Keratinocyte (primary cell): ENCODE measurements at regions not wholly inside any gene's neighbourhood (a gene's known extent, or its start where the extent isn't known, plus 50 kb on each side); places are given as distances from the start of the nearest gene placed in this dataset.

ENCODE experiments used
- EZH2 ChIP-seq: IDR thresholded peaks from one replicate; pipeline ENCODE4 v1.6.1; 2012; ENCODE audit warnings: inconsistent platforms, mild to moderate bottlenecking, low read length, moderate library complexity
- TF ChIP-seq, protein P1 (sequence below), 3 experiments: IDR thresholded peaks in 1 of 3; conservative IDR thresholded peaks in 1 of 3; optimal IDR thresholded peaks in 1 of 3; 2 replicates in 2 of 3; 3 replicates in 1 of 3; pipeline versions ENCODE3 to v1.5.1; 2011; ENCODE audit warnings: low read length in 3 of 3, mild to moderate bottlenecking in 3 of 3, moderate library complexity in 2 of 3, control low read depth in 1 of 3, inconsistent platforms in 1 of 3; ENCODE audit not compliant: insufficient read depth in 2 of 3; ENCODE audit errors: extremely low read depth in 1 of 3

DNA sequence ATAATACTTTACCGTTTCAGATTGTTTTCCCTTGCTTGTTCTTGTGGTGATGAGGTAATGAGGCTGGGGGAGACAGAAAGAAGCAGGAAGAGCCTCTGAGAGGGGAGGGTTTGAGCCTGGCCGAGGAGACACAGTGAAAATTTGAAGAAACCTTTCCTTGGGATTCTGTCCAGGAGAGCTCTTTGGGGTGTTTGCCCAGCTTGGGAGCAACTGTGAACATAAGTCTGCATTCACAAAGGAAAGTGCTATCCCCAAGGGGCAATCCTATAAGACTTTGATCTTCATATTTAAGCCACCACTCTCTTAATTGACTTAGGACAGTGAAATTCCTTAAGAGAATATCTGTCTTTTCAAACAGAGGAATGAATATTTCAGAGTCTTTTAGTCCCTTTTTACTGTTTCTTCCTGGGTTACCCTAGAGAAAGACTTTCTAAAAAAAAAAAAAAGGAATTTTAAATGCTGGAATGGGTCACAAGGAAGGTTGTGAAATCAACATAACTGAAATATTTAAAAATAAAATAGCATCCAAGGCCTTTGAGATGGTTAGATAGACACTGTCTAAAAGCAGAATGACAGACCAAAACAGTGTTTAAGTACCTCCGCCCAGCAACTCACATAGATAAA is 52.5 kb upstream of the STAM2 start:
- TF ChIP-seq, protein P1, sequence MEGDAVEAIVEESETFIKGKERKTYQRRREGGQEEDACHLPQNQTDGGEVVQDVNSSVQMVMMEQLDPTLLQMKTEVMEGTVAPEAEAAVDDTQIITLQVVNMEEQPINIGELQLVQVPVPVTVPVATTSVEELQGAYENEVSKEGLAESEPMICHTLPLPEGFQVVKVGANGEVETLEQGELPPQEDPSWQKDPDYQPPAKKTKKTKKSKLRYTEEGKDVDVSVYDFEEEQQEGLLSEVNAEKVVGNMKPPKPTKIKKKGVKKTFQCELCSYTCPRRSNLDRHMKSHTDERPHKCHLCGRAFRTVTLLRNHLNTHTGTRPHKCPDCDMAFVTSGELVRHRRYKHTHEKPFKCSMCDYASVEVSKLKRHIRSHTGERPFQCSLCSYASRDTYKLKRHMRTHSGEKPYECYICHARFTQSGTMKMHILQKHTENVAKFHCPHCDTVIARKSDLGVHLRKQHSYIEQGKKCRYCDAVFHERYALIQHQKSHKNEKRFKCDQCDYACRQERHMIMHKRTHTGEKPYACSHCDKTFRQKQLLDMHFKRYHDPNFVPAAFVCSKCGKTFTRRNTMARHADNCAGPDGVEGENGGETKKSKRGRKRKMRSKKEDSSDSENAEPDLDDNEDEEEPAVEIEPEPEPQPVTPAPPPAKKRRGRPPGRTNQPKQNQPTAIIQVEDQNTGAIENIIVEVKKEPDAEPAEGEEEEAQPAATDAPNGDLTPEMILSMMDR (optimal IDR thresholded peaks at IDR 0.05 in 1 of 3, IDR thresholded peaks at IDR 0.05 in 1 of 3, conservative IDR thresholded peaks at IDR 0.05 in 1 of 3; ENCODE audit: extremely low read depth in 1 of 3, insufficient read depth in 2 of 3, low read length in 3 of 3): no peak
- TF ChIP-seq EZH2: no peak
